DOHH2 (cell line): ENCODE measurements at regions not wholly inside any gene's neighbourhood (a gene's known extent, or its start where the extent isn't known, plus 50 kb on each side); places are given as distances from the start of the nearest gene placed in this dataset.

Experiments used
- EZH2phosphoT487 ChIP-seq: fragments of 200-600 bp; sonication (generic); IDR thresholded peaks from 2 replicates; pipeline ENCODE4 v1.6.1; 2017; ENCODE audit warnings: borderline replicate concordance, mild to moderate bottlenecking, antibody characterized with exemption, low read length, moderate library complexity, mixed read lengths
- TF ChIP-seq, protein P1 (sequence below): fragments of 200-600 bp; sonication (generic); IDR thresholded peaks from one replicate; pipeline ENCODE4 v1.5.1; 2014; ENCODE audit warnings: antibody characterized with exemption, mild to moderate bottlenecking, low read depth, low read length; ENCODE audit not compliant: poor library complexity, severe bottlenecking

- no peak for TF ChIP-seq EZH2phosphoT487
- TF ChIP-seq, protein P1, sequence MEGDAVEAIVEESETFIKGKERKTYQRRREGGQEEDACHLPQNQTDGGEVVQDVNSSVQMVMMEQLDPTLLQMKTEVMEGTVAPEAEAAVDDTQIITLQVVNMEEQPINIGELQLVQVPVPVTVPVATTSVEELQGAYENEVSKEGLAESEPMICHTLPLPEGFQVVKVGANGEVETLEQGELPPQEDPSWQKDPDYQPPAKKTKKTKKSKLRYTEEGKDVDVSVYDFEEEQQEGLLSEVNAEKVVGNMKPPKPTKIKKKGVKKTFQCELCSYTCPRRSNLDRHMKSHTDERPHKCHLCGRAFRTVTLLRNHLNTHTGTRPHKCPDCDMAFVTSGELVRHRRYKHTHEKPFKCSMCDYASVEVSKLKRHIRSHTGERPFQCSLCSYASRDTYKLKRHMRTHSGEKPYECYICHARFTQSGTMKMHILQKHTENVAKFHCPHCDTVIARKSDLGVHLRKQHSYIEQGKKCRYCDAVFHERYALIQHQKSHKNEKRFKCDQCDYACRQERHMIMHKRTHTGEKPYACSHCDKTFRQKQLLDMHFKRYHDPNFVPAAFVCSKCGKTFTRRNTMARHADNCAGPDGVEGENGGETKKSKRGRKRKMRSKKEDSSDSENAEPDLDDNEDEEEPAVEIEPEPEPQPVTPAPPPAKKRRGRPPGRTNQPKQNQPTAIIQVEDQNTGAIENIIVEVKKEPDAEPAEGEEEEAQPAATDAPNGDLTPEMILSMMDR, result no peak
Observed at GRCh38 chr5:2902742-2903297, 151.3 kb upstream of the IRX2 start.
